ENCODE measurements at regions not wholly inside any gene's neighbourhood (a gene's known extent, or its start where the extent isn't known, plus 50 kb on each side); places are given as distances from the start of the nearest gene placed in this dataset.

GRCh38 chr4:137076908-137077307 is 455.4 kb downstream of the PCDH18 start:
- TF ChIP-seq CTCF (IDR thresholded peaks at IDR 0.05; ENCODE audit: low read length) (no peak), EZH2 (IDR thresholded peaks at IDR 0.05; ENCODE audit: borderline replicate concordance, low read length) (no peak)
- H4K20me1 ChIP-seq (ENCODE audit: insufficient read depth, low read length), result no peaks in the 10 kb centered on the region
- no peak overlapping the region for H2AFZ ChIP-seq (ENCODE audit: low read length)
- H3K27ac ChIP-seq (ENCODE audit: low read depth, low read length, poor library complexity, severe bottlenecking), result no peak overlapping the region
- H3K4me1 ChIP-seq (ENCODE audit: insufficient read depth, low read length, severe bottlenecking), result no peaks in the 10 kb centered on the region
- H3K4me3 ChIP-seq (ENCODE audit: low read depth, low read length, poor library complexity, severe bottlenecking), result no peak overlapping the region
- no peaks in the 10 kb centered on the region for H3K36me3 ChIP-seq (ENCODE audit: insufficient read depth, low read length)
- H3K79me2 ChIP-seq (ENCODE audit: insufficient read depth, low read length), result no peaks in the 10 kb centered on the region
- H3K9me2 ChIP-seq (ENCODE audit: low read depth, low read length), result no peaks in the 10 kb centered on the region
- no peaks in the 10 kb centered on the region for H3K9me3 ChIP-seq (ENCODE audit: low read length)
- H3K4me2 ChIP-seq (ENCODE audit: low read length), result no peak overlapping the region
- H3F3A ChIP-seq (ENCODE audit: insufficient read depth, low read length), result no peaks in the 10 kb centered on the region
- H3K27me3 ChIP-seq (ENCODE audit: insufficient read depth, low read length), result no peaks in the 10 kb centered on the region
- H3K9ac ChIP-seq (ENCODE audit: low read length), result no peak overlapping the region

GRCh38 chr4:137075586-137075985 is 456.7 kb downstream of the PCDH18 start:
- no peak for TF ChIP-seq EZH2 (IDR thresholded peaks at IDR 0.05; ENCODE audit: borderline replicate concordance, low read length)
- TF ChIP-seq CTCF (IDR thresholded peaks at IDR 0.05; ENCODE audit: low read length), result no peak
- H3F3A ChIP-seq (ENCODE audit: insufficient read depth, low read length), result no peaks in the 10 kb centered on the region
- H3K9me2 ChIP-seq (ENCODE audit: low read depth, low read length), result no peaks in the 10 kb centered on the region
- no peak overlapping the region for H3K27ac ChIP-seq (ENCODE audit: low read depth, low read length, poor library complexity, severe bottlenecking)
- no peaks in the 10 kb centered on the region for H3K36me3 ChIP-seq (ENCODE audit: insufficient read depth, low read length)
- no peaks in the 10 kb centered on the region for H3K27me3 ChIP-seq (ENCODE audit: insufficient read depth, low read length)
- H3K79me2 ChIP-seq (ENCODE audit: insufficient read depth, low read length), result no peaks in the 10 kb centered on the region
- H3K9me3 ChIP-seq (ENCODE audit: low read length), result no peaks in the 10 kb centered on the region
- no peak overlapping the region for H3K4me2 ChIP-seq (ENCODE audit: low read length)
- no peak overlapping the region for H3K4me3 ChIP-seq (ENCODE audit: low read depth, low read length, poor library complexity, severe bottlenecking)
- H4K20me1 ChIP-seq (ENCODE audit: insufficient read depth, low read length), result no peaks in the 10 kb centered on the region
- no peak overlapping the region for H3K9ac ChIP-seq (ENCODE audit: low read length)
- no peaks in the 10 kb centered on the region for H3K4me1 ChIP-seq (ENCODE audit: insufficient read depth, low read length, severe bottlenecking)
- H2AFZ ChIP-seq (ENCODE audit: low read length), result no peak overlapping the region

- Histone ChIP-seq H3K79me2 (ENCODE audit: insufficient read depth, low read length) (no peaks in the 10 kb centered on the region), H3K4me3 (ENCODE audit: low read depth, low read length, poor library complexity, severe bottlenecking) (no peak overlapping the region), H3K9me3 (ENCODE audit: low read length) (no peaks in the 10 kb centered on the region), H3K4me2 (ENCODE audit: low read length) (no peak overlapping the region), H4K20me1 (ENCODE audit: insufficient read depth, low read length) (no peaks in the 10 kb centered on the region), H3K9ac (ENCODE audit: low read length) (no peak overlapping the region), H3K27me3 (ENCODE audit: insufficient read depth, low read length) (no peaks in the 10 kb centered on the region), H3K9me2 (ENCODE audit: low read depth, low read length) (no peaks in the 10 kb centered on the region), H3K4me1 (ENCODE audit: insufficient read depth, low read length, severe bottlenecking) (no peaks in the 10 kb centered on the region), H3F3A (ENCODE audit: insufficient read depth, low read length) (no peaks in the 10 kb centered on the region), H3K36me3 (ENCODE audit: insufficient read depth, low read length) (no peaks in the 10 kb centered on the region), H3K27ac (ENCODE audit: low read depth, low read length, poor library complexity, severe bottlenecking) (no peak overlapping the region), H2AFZ (ENCODE audit: low read length) (no peak overlapping the region)
- TF ChIP-seq CTCF (IDR thresholded peaks at IDR 0.05; ENCODE audit: low read length) (peak; percentile 20; the same call in 1 of the 2 replicates), EZH2 (IDR thresholded peaks at IDR 0.05; ENCODE audit: borderline replicate concordance, low read length) (no peak)
Measured at GRCh38 chr4:137070614-137071013, 461.7 kb downstream of the PCDH18 start.

All from OCI-LY1 (cell line).